ENCODE measurements at regions not wholly inside any gene's neighbourhood (a gene's known extent, or its start where the extent isn't known, plus 50 kb on each side); places are given as distances from the start of the nearest gene placed in this dataset.

GRCh38 chr12:69161829-69162228 is 77.5 kb upstream of the CPSF6 start:
- TF ChIP-seq MAX (IDR thresholded peaks at IDR 0.05; ENCODE audit: low read depth, low read length) (no peak), MYC (IDR thresholded peaks at IDR 0.05; ENCODE audit: low read depth, low read length) (no peak), CTCF (IDR thresholded peaks at IDR 0.05; ENCODE audit: low read depth, low read length) (no peak), POLR2A (IDR thresholded peaks at IDR 0.05; ENCODE audit: extremely low read depth, insufficient read length) (no peak)
- H3K4me3 ChIP-seq (ENCODE audit: low read depth, low read length), result no peak overlapping the region
- no peak for DNase-seq (ENCODE audit: low read depth)

- TF ChIP-seq MYC (IDR thresholded peaks at IDR 0.05; ENCODE audit: low read depth, low read length), result no peak
- no peak for TF ChIP-seq POLR2A (IDR thresholded peaks at IDR 0.05; ENCODE audit: extremely low read depth, insufficient read length)
- TF ChIP-seq CTCF (IDR thresholded peaks at IDR 0.05; ENCODE audit: low read depth, low read length), result no peak
- TF ChIP-seq MAX (IDR thresholded peaks at IDR 0.05; ENCODE audit: low read depth, low read length), result no peak
- no peak overlapping the region for H3K4me3 ChIP-seq (ENCODE audit: low read depth, low read length)
- DNase-seq (ENCODE audit: low read depth), result no peak
Observed at GRCh38 chr12:69163681-69164362, 75.5 kb upstream of the CPSF6 start.

- TF ChIP-seq CTCF (IDR thresholded peaks at IDR 0.05; ENCODE audit: low read depth, low read length) (no peak), POLR2A (IDR thresholded peaks at IDR 0.05; ENCODE audit: extremely low read depth, insufficient read length) (no peak), MYC (IDR thresholded peaks at IDR 0.05; ENCODE audit: low read depth, low read length) (no peak), MAX (IDR thresholded peaks at IDR 0.05; ENCODE audit: low read depth, low read length) (no peak)
- DNase-seq (ENCODE audit: low read depth), result no peak
- H3K4me3 ChIP-seq (ENCODE audit: low read depth, low read length), result no peak overlapping the region
Observed at GRCh38 chr12:69167648-69168165, 71.7 kb upstream of the CPSF6 start.

GRCh38 chr12:69168363-69168762 is 71.0 kb upstream of the CPSF6 start:
- DNase-seq (ENCODE audit: low read depth), result no peak
- H3K4me3 ChIP-seq (ENCODE audit: low read depth, low read length), result no peak overlapping the region
- TF ChIP-seq CTCF (IDR thresholded peaks at IDR 0.05; ENCODE audit: low read depth, low read length), result no peak
- no peak for TF ChIP-seq POLR2A (IDR thresholded peaks at IDR 0.05; ENCODE audit: extremely low read depth, insufficient read length)
- no peak for TF ChIP-seq MAX (IDR thresholded peaks at IDR 0.05; ENCODE audit: low read depth, low read length)
- TF ChIP-seq MYC (IDR thresholded peaks at IDR 0.05; ENCODE audit: low read depth, low read length), result no peak

- no peak for TF ChIP-seq POLR2A (IDR thresholded peaks at IDR 0.05; ENCODE audit: extremely low read depth, insufficient read length)
- TF ChIP-seq CTCF (IDR thresholded peaks at IDR 0.05; ENCODE audit: low read depth, low read length), result no peak
- no peak for TF ChIP-seq MYC (IDR thresholded peaks at IDR 0.05; ENCODE audit: low read depth, low read length)
- no peak for TF ChIP-seq MAX (IDR thresholded peaks at IDR 0.05; ENCODE audit: low read depth, low read length)
- H3K4me3 ChIP-seq (ENCODE audit: low read depth, low read length), result no peak overlapping the region
- no peak for DNase-seq (ENCODE audit: low read depth)
Observed at GRCh38 chr12:69168828-69169227, 70.5 kb upstream of the CPSF6 start.
